Activated naive CD8-positive, alpha-beta T cell treated with anti-CD3 and anti-CD28 coated beads, Interleukin-2, amount 50 U/mL, for 24 hours (primary cell): ENCODE measurements at regions not wholly inside any gene's neighbourhood (a gene's known extent, or its start where the extent isn't known, plus 50 kb on each side); places are given as distances from the start of the nearest gene placed in this dataset.
"Not testable (repeated sequence)": the region's sequence is repeated elsewhere in the genome, so short reads cannot be mapped to it uniquely, and the experiment has no call there.

Experiments
- ATAC-seq: fragments of 150-1000 bp; cut with Tn5 transposase; one replicate; pipeline ENCODE4 v1.10.0; 2021
- DNase-seq: peaks from one replicate; pipeline ENCODE4 v3.0.0; 2021
- H3K27ac Mint-ChIP-seq: one replicate; pipeline ENCODE4 v1.8.0; 2021; ENCODE audit warnings: mild to moderate bottlenecking, mixed read lengths
- H3K27me3 Mint-ChIP-seq: one replicate; pipeline ENCODE4 v1.8.0; 2021; ENCODE audit warnings: mixed read lengths
- H3K36me3 Mint-ChIP-seq: one replicate; pipeline ENCODE4 v1.8.0; 2021; ENCODE audit warnings: low read depth, mixed read lengths
- H3K4me1 Mint-ChIP-seq: one replicate; pipeline ENCODE4 v1.8.0; 2021; ENCODE audit warnings: mixed read lengths
- H3K4me3 Mint-ChIP-seq: one replicate; pipeline ENCODE4 v1.8.0; 2021; ENCODE audit warnings: mild to moderate bottlenecking, moderate library complexity, mixed read lengths
- H3K9me3 Mint-ChIP-seq: one replicate; pipeline ENCODE4 v1.8.0; 2021; ENCODE audit warnings: mixed read lengths

DNA sequence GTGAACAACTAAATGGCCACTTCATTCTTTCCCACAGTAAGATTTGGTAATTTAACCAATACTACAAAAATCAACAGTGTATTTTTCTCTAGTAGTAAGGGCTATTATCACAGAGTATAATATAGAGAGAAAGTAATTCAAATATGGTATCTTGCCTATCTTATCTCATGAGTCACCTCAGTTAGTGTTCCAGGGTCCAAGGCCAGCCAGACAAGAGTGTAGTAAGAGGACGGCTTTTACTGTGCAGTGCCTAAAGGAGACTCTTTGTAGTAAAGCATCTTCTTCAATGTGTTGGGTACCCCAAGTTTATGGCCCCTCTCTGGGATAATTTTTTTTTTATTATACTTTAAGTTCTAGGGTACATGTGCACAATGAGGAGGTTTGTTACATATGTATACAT lies 607.4 kb downstream of the PKHD1 start:
- Mint-ChIP-seq H3K4me1 (no peaks in the 10 kb centered on the region), H3K27ac (no peak overlapping the region), H3K36me3 (no peaks in the 10 kb centered on the region), H3K27me3 (no peaks in the 10 kb centered on the region), H3K4me3 (no peak overlapping the region), H3K9me3 (peaks cover 11% of the 10 kb centered on the region)
- ATAC-seq: no peak
- no peak for DNase-seq

GRCh38 chr6:51485869-51486268 lies 601.5 kb downstream of the PKHD1 start:
- H3K27me3 Mint-ChIP-seq, H3K36me3 Mint-ChIP-seq, DNase-seq, ATAC-seq, H3K4me1 Mint-ChIP-seq, H3K27ac Mint-ChIP-seq, H3K4me3 Mint-ChIP-seq: not testable (repeated sequence)
- peaks cover 13% of the 10 kb centered on the region for H3K9me3 Mint-ChIP-seq

DNA sequence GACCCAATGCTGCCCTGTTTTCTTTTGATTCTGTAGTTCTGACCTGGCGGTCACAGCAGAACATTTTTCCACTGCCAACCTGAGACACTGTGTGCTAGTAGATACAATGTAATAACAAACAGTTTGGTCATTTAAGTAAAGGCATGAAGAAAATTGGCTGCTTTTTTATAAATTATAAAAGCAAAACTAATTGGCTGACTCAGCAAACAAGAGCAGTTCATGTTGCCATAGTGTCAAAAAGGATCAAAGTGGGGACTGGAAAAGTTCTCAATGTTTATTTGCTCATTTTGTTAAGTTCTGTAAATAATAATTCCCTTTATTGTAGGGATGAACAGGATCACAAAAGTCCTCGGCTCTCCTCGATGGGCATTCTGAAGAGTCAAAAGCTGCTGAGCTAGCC lies 599.5 kb downstream of the PKHD1 start:
- Mint-ChIP-seq H3K4me1 (no peaks in the 10 kb centered on the region), H3K36me3 (no peaks in the 10 kb centered on the region), H3K27me3 (peaks cover 1% of the 10 kb centered on the region), H3K4me3 (no peak overlapping the region), H3K27ac (no peak overlapping the region), H3K9me3 (peaks cover 13% of the 10 kb centered on the region)
- no peak for DNase-seq
- ATAC-seq: no peak

GRCh38 chr6:51489133-51489532 lies 598.3 kb downstream of the PKHD1 start:
- ATAC-seq: no peak
- Mint-ChIP-seq H3K36me3 (no peaks in the 10 kb centered on the region), H3K27me3 (peaks cover 1% of the 10 kb centered on the region), H3K4me3 (no peak overlapping the region), H3K27ac (no peak overlapping the region), H3K4me1 (no peaks in the 10 kb centered on the region), H3K9me3 (peaks cover 6% of the 10 kb centered on the region)
- no peak for DNase-seq

- Mint-ChIP-seq H3K9me3 (peaks cover 6% of the 10 kb centered on the region), H3K4me1 (no peaks in the 10 kb centered on the region), H3K27ac (no peak overlapping the region), H3K27me3 (peaks cover 1% of the 10 kb centered on the region), H3K36me3 (no peaks in the 10 kb centered on the region), H3K4me3 (no peak overlapping the region)
- DNase-seq (no peak), ATAC-seq (no peak)
Measured at GRCh38 chr6:51490101-51490500, 597.3 kb downstream of the PKHD1 start.

DNA sequence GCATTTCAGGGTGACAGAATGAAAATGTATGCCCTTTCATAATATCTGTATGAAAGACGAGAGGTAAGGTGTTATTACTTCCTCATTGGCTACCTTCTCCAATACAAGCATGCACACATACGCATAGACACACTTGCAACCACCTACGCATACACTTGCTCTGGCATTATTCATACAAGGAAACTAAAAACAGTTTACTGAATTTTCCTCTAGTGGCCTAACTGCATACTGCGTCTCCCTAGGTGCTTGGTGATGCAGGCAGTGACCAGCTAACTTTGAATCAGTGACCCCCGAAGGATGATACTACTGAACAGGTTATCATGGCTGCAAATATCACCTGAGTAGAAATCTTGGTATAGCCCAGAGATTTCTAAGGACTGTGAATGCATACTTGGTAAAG lies 593.1 kb downstream of the PKHD1 start:
- DNase-seq (no peak), ATAC-seq (no peak)
- H3K9me3 Mint-ChIP-seq: no peaks in the 10 kb centered on the region
- no peaks in the 10 kb centered on the region for H3K4me1 Mint-ChIP-seq
- no peaks in the 10 kb centered on the region for H3K36me3 Mint-ChIP-seq
- H3K27me3 Mint-ChIP-seq: peaks cover 1% of the 10 kb centered on the region
- H3K27ac Mint-ChIP-seq: no peak overlapping the region
- no peak overlapping the region for H3K4me3 Mint-ChIP-seq

GRCh38 chr6:51495096-51495495 lies 592.3 kb downstream of the PKHD1 start:
- no peaks in the 10 kb centered on the region for H3K4me1 Mint-ChIP-seq
- H3K27ac Mint-ChIP-seq: no peak overlapping the region
- H3K4me3 Mint-ChIP-seq: no peak overlapping the region
- peaks cover 1% of the 10 kb centered on the region for H3K27me3 Mint-ChIP-seq
- H3K9me3 Mint-ChIP-seq: no peaks in the 10 kb centered on the region
- ATAC-seq: no peak
- H3K36me3 Mint-ChIP-seq: no peaks in the 10 kb centered on the region
- DNase-seq: no peak

- H3K36me3 Mint-ChIP-seq: no peaks in the 10 kb centered on the region
- no peak overlapping the region for H3K27ac Mint-ChIP-seq
- ATAC-seq (no peak), DNase-seq (no peak)
- no peaks in the 10 kb centered on the region for H3K9me3 Mint-ChIP-seq
- H3K4me3 Mint-ChIP-seq: no peak overlapping the region
- no peaks in the 10 kb centered on the region for H3K4me1 Mint-ChIP-seq
- peaks cover 1% of the 10 kb centered on the region for H3K27me3 Mint-ChIP-seq
Measured at GRCh38 chr6:51495610-51496396, 591.6 kb downstream of the PKHD1 start.

DNA sequence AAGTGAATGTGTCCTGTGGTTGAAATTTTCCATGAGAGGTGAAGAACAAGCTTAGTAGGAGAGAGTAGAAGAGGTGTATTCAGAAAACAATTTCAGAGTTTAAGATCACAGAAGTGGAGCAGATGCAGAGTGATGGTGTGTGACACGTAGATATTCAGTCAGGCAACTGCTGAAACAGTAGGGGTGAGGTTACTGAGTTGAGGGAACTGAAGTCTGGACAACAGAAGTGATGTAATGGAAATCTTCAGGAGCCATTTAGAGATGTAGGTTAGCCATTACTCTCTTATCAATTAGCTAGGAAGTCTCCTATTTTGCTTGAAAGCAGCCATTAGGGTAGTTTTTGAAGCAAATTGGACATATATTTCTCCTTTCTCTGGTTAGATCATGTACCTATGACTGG lies 584.4 kb downstream of the PKHD1 start:
- ATAC-seq: no peak
- Mint-ChIP-seq H3K4me1 (no peaks in the 10 kb centered on the region), H3K4me3 (no peak overlapping the region), H3K9me3 (peaks cover 5% of the 10 kb centered on the region), H3K27ac (no peak overlapping the region), H3K36me3 (no peaks in the 10 kb centered on the region), H3K27me3 (no peaks in the 10 kb centered on the region)
- no peak for DNase-seq

- Mint-ChIP-seq H3K36me3 (no peaks in the 10 kb centered on the region), H3K9me3 (peaks cover 5% of the 10 kb centered on the region), H3K4me1 (no peaks in the 10 kb centered on the region), H3K4me3 (no peak overlapping the region), H3K27me3 (no peaks in the 10 kb centered on the region), H3K27ac (no peak overlapping the region)
- DNase-seq: no peak
- ATAC-seq: no peak
Measured at GRCh38 chr6:51505434-51505833, 582.0 kb downstream of the PKHD1 start.

DNA sequence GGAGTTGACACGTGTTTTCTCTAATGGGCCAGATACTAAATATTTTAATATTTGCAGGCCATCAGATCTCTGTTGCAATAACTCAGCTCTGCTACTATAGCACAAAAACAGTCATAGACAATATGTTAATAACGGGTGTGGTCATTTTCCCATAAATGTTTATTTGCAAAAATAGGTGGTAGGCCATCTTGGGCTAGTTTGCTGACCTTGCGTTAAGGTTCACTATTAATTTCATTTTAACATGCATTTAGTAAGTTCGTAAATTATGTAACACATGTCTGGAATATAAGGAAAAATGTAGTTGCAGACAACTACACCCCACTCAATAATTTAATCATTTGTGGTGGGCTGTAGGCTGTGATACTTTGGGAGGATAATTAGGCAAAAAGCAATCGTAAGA lies 577.8 kb downstream of the PKHD1 start:
- Mint-ChIP-seq H3K9me3 (peaks cover 5% of the 10 kb centered on the region), H3K4me1 (no peaks in the 10 kb centered on the region), H3K36me3 (no peaks in the 10 kb centered on the region), H3K27ac (no peak overlapping the region), H3K27me3 (no peaks in the 10 kb centered on the region), H3K4me3 (no peak overlapping the region)
- ATAC-seq (no peak), DNase-seq (no peak)

DNA sequence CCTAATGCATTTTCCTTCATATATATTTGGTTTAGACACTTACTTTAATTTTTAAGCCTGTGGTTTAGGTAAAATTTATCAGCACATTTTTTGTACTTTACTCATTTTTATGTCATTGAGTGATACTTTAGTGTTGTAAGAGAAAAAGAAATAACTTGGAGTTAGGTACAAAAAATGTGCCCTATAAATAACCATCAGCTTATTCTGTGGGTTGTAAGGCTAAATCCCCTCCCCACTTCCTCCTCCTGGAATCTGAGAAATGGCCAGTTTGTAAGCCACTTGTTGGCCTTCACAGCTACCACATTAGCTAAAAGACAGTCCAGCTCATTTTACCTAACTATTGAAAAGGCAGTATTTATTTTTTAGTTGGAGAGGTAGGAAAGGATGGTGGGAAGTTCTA lies 576.3 kb downstream of the PKHD1 start:
- ATAC-seq (no peak), DNase-seq (no peak)
- H3K9me3 Mint-ChIP-seq: no peaks in the 10 kb centered on the region

GRCh38 chr6:51513891-51514747 lies 573.3 kb downstream of the PKHD1 start:
- no peak overlapping the region for H3K4me3 Mint-ChIP-seq
- no peaks in the 10 kb centered on the region for H3K4me1 Mint-ChIP-seq
- DNase-seq: no peak
- no peaks in the 10 kb centered on the region for H3K36me3 Mint-ChIP-seq
- no peak for ATAC-seq
- no peaks in the 10 kb centered on the region for H3K27me3 Mint-ChIP-seq
- H3K27ac Mint-ChIP-seq: no peak overlapping the region
- H3K9me3 Mint-ChIP-seq: peaks cover 9% of the 10 kb centered on the region

More for the DNA sequence above, 576.3 kb downstream of the PKHD1 start:
- no peaks in the 10 kb centered on the region for H3K27me3 Mint-ChIP-seq
- no peaks in the 10 kb centered on the region for H3K36me3 Mint-ChIP-seq
- no peak overlapping the region for H3K4me3 Mint-ChIP-seq
- H3K4me1 Mint-ChIP-seq: no peaks in the 10 kb centered on the region
- no peak overlapping the region for H3K27ac Mint-ChIP-seq

GRCh38 chr6:51514748-51515402 lies 572.5 kb downstream of the PKHD1 start:
- Mint-ChIP-seq H3K36me3 (no peaks in the 10 kb centered on the region), H3K9me3 (peaks cover 9% of the 10 kb centered on the region), H3K4me3 (no peak overlapping the region), H3K27me3 (no peaks in the 10 kb centered on the region), H3K4me1 (no peaks in the 10 kb centered on the region), H3K27ac (no peak overlapping the region)
- no peak for DNase-seq
- no peak for ATAC-seq

GRCh38 chr6:51526049-51526448 lies 561.4 kb downstream of the PKHD1 start:
- ATAC-seq (no peak), DNase-seq (no peak)
- no peak overlapping the region for H3K4me3 Mint-ChIP-seq
- H3K27ac Mint-ChIP-seq: no peak overlapping the region
- no peaks in the 10 kb centered on the region for H3K9me3 Mint-ChIP-seq
- H3K36me3 Mint-ChIP-seq: no peaks in the 10 kb centered on the region
- H3K27me3 Mint-ChIP-seq: no peaks in the 10 kb centered on the region
- no peaks in the 10 kb centered on the region for H3K4me1 Mint-ChIP-seq
